IPS-NIHi7 (cell line): ENCODE measurements at regions not wholly inside any gene's neighbourhood (a gene's known extent, or its start where the extent isn't known, plus 50 kb on each side); places are given as distances from the start of the nearest gene placed in this dataset.
A peak's percentile ranks its signal among the peaks of the same experiment; 100 is the strongest.

Experiments
- DNase-seq: peaks from one replicate; pipeline ENCODE4 v3.0.0; 2012; ENCODE audit warnings: mixed read lengths; ENCODE audit errors: extremely low spot score

DNA sequence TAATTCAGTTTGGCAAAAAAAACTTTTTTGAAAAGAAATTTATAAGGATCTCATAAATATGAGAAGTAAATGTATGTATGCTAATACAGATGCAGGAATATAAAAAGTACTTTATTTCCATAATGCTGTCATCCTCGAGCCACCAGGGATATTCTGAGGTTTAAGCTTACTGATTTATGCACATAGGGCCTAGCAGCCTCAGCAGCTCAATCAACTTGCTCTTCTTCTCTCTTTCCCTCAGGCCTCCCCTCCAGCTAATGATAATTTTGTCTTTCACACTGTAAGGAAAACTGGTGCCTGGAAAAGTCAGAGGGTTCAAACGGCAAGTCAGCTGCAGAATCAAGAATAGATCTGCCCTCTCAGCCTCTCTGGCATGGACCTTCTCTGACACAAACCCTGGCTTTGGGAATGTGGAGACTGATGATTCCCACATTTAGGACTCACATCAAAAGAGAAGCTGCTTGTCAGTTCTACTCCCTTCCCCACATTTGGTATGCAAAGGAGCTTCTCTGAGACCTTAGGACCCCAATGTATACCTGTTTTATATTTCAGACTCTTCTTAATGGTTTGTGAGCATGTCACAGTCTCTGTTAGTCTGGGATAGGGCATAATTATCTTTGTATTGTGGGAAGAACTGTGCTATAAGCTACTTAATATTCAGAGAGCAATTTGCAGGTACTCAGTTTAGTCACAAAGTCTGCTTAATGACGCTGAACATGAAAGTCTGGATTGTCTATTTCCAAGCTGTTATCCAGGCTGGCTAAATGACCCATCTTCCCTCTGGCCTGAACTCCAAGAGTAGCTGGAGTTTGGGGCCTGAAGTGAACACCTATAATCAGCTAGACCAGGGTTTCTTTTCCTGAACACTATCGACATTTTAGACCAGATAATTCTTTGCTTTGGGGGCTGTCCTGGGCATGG lies 52.1 kb upstream of the DIPK1A start:
- DNase-seq, result no peak

DNA sequence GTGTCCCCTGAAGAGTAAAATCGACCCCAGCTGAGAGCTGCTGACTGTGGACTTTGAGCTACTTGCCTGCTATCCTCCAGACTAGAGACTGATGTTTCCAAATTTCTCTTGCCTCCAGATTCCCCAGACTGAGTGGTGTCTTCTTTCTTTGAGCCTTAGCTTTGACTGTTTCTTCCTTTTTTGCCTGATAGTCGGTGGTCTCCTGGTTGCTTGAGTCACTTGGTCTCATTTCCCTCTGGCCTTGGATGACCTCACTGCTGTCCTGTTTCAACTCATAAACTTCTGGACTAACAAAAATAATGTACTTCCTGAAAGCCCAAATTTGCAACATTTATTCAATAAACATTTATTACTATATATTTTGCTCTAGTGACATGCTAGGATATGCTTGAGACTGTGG lies 52.9 kb upstream of the DIPK1A start:
- no peak for DNase-seq

DNA sequence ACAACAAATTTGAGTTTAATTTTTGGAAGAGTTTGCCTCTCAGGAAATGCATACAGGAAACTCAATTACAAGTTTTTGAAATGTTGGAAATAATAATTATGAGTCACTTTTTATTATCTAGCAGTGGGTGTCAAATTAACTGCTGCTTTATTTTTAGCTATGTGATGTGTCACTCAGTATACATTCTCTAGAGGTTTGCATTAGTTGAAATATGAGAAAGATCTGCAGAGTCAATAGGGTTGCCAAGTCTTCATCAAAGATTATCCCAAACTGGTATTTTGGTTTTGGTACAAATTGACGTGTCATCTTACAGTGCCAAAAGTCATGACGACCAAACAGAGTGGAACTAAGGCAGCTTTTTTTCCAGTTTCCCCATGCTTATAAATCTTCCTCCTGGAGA lies 54.3 kb upstream of the DIPK1A start:
- no peak for DNase-seq

DNA sequence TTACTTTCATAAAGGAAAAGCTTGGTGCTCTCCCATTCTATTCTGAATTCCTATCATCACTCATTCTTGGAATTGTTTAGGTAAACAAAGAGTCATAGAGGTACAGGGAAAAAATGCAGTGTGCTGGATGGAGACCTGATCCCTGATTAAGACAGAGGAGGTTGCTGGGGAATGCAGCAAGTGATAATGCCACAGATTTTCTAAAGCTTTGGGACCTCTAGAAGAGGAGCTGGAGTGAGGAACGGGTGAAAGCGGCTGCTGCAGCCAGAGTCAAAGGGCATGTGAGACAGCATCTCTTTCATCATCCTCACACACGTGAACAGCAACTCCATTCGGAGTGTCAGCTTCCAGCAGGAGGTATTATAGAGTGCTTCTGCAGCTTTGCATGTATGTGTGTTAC lies 54.9 kb upstream of the DIPK1A start:
- no peak for DNase-seq

DNA sequence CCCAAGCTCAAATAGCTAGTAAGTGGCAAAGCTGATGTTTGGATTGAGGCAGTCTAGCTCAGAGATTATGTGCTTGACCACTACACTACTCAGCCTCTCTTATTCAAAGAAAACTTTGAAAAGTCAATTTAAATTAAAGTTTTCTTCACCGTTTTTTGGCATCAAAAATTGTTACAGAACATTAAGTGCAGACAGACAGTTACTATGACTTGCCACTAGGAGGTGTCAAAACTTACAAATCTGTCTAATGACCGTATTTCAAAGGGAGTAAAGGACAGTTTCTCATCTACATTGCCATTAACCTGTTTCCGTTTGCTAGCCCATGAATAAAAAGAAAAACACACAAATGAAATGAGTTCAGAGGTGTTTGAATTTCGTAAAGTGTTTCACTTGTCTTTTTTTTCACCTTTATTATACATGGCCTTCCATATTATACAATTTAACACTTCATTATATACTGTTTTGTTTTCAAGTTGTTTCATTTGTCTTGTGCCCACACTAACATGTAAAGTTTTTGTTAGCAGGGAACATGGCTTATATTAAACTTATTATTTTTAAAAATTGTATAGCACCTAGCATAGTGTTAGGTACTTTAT lies 57.4 kb upstream of the MTF2 start:
- DNase-seq, result peak; percentile 56

DNA sequence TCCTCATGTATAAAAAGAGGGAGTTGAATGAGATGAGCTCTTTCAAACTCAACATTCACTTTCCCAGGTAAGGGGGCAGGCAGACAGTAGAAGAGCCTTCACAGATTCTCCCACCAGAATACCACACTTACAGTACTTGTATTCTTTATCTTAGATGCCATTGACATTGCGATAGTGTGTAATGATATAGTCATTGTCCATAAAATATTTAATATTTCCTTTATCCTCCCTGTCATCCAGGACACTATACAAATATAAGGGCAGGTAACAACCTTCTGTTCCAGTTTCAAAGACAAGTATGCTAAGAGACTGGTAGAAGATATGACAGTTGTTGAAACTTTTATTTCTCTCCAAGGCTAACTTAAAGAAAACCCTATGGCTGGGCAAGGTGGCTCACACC lies 56.5 kb upstream of the MTF2 start:
- no peak for DNase-seq

DNA sequence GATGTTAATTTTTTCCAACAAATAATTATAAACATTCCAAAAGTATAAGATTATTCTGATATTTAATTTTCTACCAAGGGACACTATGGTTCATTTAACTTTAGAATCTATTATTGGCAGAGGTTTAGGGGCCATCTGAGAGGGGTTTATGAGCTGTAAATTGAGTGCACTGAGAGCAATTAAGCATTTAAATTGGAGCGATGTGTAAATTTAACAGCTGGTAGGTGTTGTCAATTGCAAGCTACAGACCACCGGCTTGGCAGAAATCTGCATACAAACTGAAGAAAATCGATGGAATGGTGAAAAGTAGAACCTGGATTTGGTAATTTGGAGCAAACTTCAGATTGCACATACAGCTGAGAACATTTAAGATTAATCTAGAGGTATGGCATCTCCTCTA lies 55.8 kb upstream of the MTF2 start:
- no peak for DNase-seq

DNA sequence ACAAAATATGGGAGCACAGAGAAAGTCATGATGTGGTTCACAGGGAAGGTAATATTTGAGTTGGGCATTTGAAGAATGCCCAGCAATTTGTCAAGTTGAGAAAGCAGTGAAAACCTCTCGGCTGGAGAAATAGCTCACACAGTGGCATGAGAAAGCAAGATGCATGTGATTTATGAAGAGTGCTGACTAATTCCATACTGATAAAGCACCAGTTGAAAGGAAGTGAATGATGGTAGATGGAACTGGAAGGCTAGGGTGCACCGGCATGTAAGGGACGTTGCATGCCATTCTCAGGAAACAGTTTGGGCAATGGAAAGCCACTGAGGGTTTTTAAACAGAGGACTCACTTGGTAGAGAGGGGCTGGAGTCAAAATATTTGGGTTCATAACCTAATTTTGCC lies 53.5 kb upstream of the MTF2 start:
- no peak for DNase-seq

DNA sequence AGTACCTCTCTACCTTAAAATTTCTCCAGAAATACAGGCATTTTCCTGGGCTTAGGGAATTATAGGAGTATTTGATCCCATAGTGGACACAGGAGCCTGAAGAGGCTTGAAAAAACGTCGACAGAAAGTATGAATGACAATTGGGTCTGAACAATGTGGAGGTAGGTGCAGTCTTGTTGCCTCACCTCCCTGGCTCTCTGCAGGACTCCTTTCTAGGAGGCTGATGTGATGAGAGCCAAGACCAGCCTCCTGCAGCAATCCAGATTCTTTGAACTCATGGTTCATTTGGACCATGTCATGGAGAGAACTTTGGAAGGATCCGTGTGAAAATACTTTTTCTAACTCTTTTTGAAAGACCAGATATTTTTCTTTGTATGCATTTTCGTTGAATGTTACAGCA lies 50.5 kb upstream of the MTF2 start:
- no peak for DNase-seq
